GM10266 (cell line): ENCODE measurements at regions not wholly inside any gene's neighbourhood (a gene's known extent, or its start where the extent isn't known, plus 50 kb on each side); places are given as distances from the start of the nearest gene placed in this dataset.
A peak's percentile ranks its signal among the peaks of the same experiment; 100 is the strongest.
"Not testable (repeated sequence)": the region's sequence is repeated elsewhere in the genome, so short reads cannot be mapped to it uniquely, and the experiment has no call there.

Experiments used
- DNase-seq: peaks from one replicate; pipeline ENCODE4 v3.0.0; 2012; ENCODE audit errors: extremely low spot score
- TF ChIP-seq, protein P1 (sequence below): IDR thresholded peaks from 2 replicates; pipeline ENCODE4 v1.5.1; 2012; ENCODE audit warnings: mild to moderate bottlenecking, low read depth; ENCODE audit not compliant: control insufficient read depth, insufficient read depth; ENCODE audit errors: missing control alignments

DNA sequence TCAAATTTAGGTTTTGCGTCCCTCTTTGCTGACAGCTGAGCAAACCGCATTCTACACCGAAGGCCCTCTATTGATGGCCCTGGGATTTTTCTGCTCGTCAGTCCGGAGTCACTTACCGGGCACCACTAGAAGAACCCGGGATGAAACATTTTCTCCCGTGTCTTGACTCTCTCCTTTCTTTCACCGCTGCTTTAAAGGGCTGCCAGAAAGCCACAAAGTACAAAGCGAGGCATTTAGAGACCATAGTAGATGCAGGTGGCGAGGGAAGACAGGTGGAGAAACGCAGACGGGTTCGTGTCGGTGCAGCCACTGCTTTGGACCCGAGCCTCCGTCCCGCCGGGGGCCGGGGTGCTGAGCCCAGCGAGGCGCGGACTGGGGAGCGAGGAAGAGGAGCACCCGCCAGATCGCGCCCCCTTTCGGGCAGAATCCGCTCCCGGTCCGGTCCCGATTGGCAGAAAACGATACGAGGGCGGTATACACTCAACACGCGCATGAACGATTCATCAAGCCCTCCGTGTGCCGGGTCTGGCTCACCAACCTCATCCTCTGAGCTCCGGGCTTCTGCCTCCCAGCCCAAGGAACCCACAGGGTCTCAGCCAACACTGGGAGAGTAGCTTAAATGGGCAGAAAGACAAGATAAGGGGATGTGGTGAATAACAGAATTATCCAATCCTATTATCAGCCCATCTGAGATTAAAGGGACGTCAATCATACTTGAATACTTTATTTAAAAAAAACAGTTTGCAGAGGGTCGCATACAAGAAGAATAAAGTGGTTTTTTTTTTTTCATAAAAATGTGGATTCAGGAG is 84.9 kb downstream of the TRIM27 start:
- TF ChIP-seq, protein P1, sequence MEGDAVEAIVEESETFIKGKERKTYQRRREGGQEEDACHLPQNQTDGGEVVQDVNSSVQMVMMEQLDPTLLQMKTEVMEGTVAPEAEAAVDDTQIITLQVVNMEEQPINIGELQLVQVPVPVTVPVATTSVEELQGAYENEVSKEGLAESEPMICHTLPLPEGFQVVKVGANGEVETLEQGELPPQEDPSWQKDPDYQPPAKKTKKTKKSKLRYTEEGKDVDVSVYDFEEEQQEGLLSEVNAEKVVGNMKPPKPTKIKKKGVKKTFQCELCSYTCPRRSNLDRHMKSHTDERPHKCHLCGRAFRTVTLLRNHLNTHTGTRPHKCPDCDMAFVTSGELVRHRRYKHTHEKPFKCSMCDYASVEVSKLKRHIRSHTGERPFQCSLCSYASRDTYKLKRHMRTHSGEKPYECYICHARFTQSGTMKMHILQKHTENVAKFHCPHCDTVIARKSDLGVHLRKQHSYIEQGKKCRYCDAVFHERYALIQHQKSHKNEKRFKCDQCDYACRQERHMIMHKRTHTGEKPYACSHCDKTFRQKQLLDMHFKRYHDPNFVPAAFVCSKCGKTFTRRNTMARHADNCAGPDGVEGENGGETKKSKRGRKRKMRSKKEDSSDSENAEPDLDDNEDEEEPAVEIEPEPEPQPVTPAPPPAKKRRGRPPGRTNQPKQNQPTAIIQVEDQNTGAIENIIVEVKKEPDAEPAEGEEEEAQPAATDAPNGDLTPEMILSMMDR = peak; percentile 69
- peak; percentile 72 for DNase-seq

DNA sequence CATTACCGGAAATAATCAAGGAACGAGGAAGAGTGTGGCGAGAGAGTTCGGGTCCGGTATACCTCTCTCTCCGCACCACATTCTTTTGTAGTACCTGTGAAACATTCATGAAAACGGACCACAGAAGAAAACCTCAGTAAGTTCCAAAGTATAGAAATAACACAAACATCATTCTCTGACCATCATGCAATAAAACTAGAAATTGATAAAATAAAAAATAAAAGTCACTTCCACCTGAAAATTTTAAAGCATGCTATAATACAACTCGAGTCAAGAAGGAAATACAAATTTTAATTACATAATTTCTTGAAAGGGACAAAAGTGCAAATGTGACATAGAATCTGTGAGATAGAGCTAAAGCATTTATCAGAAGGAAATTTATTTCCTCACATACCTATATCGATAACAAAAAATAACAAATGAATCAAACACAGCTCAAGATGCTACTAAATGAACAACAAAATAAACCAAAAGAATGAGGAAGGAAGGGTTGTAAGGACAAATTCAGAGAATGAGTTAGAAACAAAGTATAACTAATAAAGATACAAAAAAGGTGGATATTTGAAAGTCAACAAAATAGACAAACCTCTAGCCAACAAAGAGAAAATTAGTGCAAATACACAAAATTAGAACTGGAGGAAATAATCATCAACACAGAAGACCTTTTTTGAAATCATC is 84.2 kb downstream of the TRIM27 start:
- TF ChIP-seq, protein P1 = no peak
- no peak for DNase-seq

DNA sequence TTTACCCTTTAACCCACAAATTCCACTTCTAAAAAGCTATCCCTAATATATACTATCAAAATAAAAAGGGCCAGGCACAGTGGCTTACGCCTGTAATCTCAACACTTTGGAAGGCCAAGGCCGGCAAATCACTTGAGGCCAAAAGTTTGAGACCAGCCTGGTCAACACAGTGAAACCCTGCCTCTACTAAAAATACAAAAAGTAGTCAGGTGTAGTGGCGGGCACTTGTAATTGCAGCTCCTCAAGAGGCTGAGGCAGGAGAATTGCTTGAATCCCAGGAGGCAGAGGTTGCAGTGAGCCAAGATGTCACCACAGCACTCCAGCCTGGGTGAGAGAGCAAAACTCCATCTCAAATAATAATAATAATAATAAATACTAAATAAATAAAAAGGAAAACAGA is 82.5 kb downstream of the TRIM27 start:
- no peak for DNase-seq
- TF ChIP-seq, protein P1 = no peak

DNA sequence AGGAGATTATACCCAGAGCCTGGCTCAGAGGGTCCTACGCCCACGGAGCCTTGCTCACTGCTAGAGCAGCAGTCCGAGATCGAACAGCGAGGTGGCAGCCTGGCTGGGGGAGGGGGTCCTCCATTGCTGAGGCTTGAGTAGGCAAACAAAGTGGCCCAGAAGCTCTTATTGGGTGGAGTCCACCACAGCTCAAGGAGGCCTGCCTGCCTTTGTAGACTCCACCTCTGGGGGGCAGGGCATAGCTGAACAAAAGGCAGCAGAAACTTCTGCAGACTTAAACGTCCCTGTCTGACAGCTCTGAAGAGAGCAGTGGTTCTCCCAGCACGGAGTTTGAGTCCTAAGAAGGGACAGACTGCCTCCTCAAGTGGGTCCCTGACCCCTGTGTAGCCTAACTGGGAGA is 75.0 kb downstream of the TRIM27 start:
- DNase-seq = not testable (repeated sequence)
